Neural cell (in vitro differentiated cells): ENCODE measurements at regions not wholly inside any gene's neighbourhood (a gene's known extent, or its start where the extent isn't known, plus 50 kb on each side); places are given as distances from the start of the nearest gene placed in this dataset.

Experiments
- H2AFZ ChIP-seq: fragments of 200-600, 300-800 bp; sonication (generic), shearing (Covaris generic); 2 replicates; pipeline ENCODE4 v1.6.0; 2014; ENCODE audit warnings: low read depth, mild to moderate bottlenecking, antibody characterized with exemption, low read length, moderate library complexity
- H3F3A ChIP-seq: fragments of 200-600 bp; shearing (Covaris generic); 2 replicates; pipeline ENCODE4 v1.6.1; 2016; ENCODE audit warnings: mild to moderate bottlenecking, moderate library complexity, mixed read lengths, antibody characterized with exemption, low read length; ENCODE audit not compliant: insufficient read depth, poor library complexity, severe bottlenecking
- H3K27ac ChIP-seq: fragments of 200-600, 300-800 bp; sonication (generic), shearing (Covaris generic); 2 replicates; pipeline ENCODE4 v1.5.1; 2014; ENCODE audit warnings: mild to moderate bottlenecking, low read length, moderate library complexity
- H3K27me3 ChIP-seq: fragments of 300-800, 200-600 bp; sonication (generic), shearing (Covaris generic); 2 replicates; pipeline ENCODE4 v1.6.0; 2014; ENCODE audit warnings: mild to moderate bottlenecking, low read depth, low read length, moderate library complexity; ENCODE audit not compliant: insufficient read depth
- H3K36me3 ChIP-seq: fragments of 300-800, 200-600 bp; sonication (generic), shearing (Covaris generic); 2 replicates; pipeline ENCODE4 v1.5.1; 2014; ENCODE audit warnings: mild to moderate bottlenecking, antibody characterized with exemption, low read length, moderate library complexity; ENCODE audit not compliant: insufficient read depth
- H3K4me2 ChIP-seq: fragments of 300-800, 200-600 bp; sonication (generic), shearing (Covaris generic); 2 replicates; pipeline ENCODE4 v1.6.0; 2014; ENCODE audit warnings: mild to moderate bottlenecking, low read length
- H3K4me3 ChIP-seq: fragments of 300-800, 200-600 bp; sonication (generic), shearing (Covaris generic); 2 replicates; pipeline ENCODE4 v1.5.1; 2014; ENCODE audit warnings: mild to moderate bottlenecking, low read length, moderate library complexity
- H3K79me2 ChIP-seq: fragments of 200-600 bp; shearing (Covaris generic); replicated peaks from 2 replicates; pipeline ENCODE4 v1.6.0; 2014; ENCODE audit warnings: mild to moderate bottlenecking, low read length, moderate library complexity; ENCODE audit not compliant: insufficient read depth
- H3K9ac ChIP-seq: fragments of 300-800, 200-600 bp; sonication (generic), shearing (Covaris generic); 2 replicates; pipeline ENCODE4 v1.6.1; 2016; ENCODE audit warnings: mild to moderate bottlenecking, low read length, mixed read lengths
- H3K9me2 ChIP-seq: fragments of 200-600 bp; shearing (Covaris generic); 2 replicates; pipeline ENCODE4 v1.6.1; 2016; ENCODE audit warnings: mild to moderate bottlenecking, low read length, mixed read lengths; ENCODE audit not compliant: insufficient read depth
- H3K9me3 ChIP-seq: fragments of 200-600, 300-800 bp; sonication (generic), shearing (Covaris generic); 2 replicates; pipeline ENCODE4 v1.6.1; 2016; ENCODE audit warnings: mild to moderate bottlenecking, mixed run types, low read length, moderate library complexity, mixed read lengths
- H4K20me1 ChIP-seq: fragments of 200-600 bp; shearing (Covaris generic); 2 replicates; pipeline ENCODE4 v1.6.1; 2016; ENCODE audit warnings: mild to moderate bottlenecking, mixed run types; ENCODE audit not compliant: insufficient read depth
- CTCF ChIP-seq: fragments of 450-650 bp; IDR thresholded peaks from 2 replicates; pipeline ENCODE4 v1.5.1; 2014; ENCODE audit warnings: antibody characterized with exemption, mild to moderate bottlenecking, moderate library complexity; ENCODE audit not compliant: poor library complexity, severe bottlenecking
- EP300 ChIP-seq: fragments of 450-650 bp; conservative IDR thresholded peaks from 2 replicates; pipeline ENCODE4 v1.6.1; 2014; ENCODE audit warnings: antibody characterized with exemption, mild to moderate bottlenecking, moderate library complexity; ENCODE audit not compliant: poor library complexity, severe bottlenecking
- EZH2 ChIP-seq: fragments of 200-600, 300-800 bp; shearing (Covaris generic), sonication (generic); IDR thresholded peaks from 2 replicates; pipeline ENCODE4 v1.6.1; 2014; ENCODE audit warnings: antibody characterized with exemption, low read length, borderline replicate concordance, mild to moderate bottlenecking; ENCODE audit not compliant: insufficient read depth, poor library complexity, severe bottlenecking
- MXI1 ChIP-seq: fragments of 450-650 bp; conservative IDR thresholded peaks from 2 replicates; pipeline ENCODE4 v1.6.1; 2014; ENCODE audit warnings: antibody characterized with exemption, mild to moderate bottlenecking; ENCODE audit not compliant: poor library complexity, severe bottlenecking
- POLR2AphosphoS5 ChIP-seq: IDR thresholded peaks from 2 replicates; pipeline ENCODE4 v1.6.1; 2012
- RAD21 ChIP-seq: fragments of 450-650 bp; conservative IDR thresholded peaks from 2 replicates; pipeline ENCODE4 v1.6.1; 2014; ENCODE audit warnings: antibody characterized with exemption, mild to moderate bottlenecking, moderate library complexity
- REST ChIP-seq: IDR thresholded peaks from 2 replicates; pipeline ENCODE4 v1.6.1; 2012; ENCODE audit warnings: borderline replicate concordance
- SMC3 ChIP-seq: fragments of 450-650 bp; conservative IDR thresholded peaks from 2 replicates; pipeline ENCODE4 v1.6.1; 2014; ENCODE audit warnings: antibody characterized with exemption, mild to moderate bottlenecking, moderate library complexity; ENCODE audit not compliant: poor library complexity
- TAF1 ChIP-seq: IDR thresholded peaks from 2 replicates; pipeline ENCODE4 v1.6.1; 2012; ENCODE audit warnings: low read depth

- Histone ChIP-seq H3K9me3 (no peaks in the 10 kb centered on the region), H3K27me3 (no peaks in the 10 kb centered on the region), H4K20me1 (no peaks in the 10 kb centered on the region), H3F3A (no peaks in the 10 kb centered on the region), H3K9me2 (no peaks in the 10 kb centered on the region), H3K9ac (no peak overlapping the region), H2AFZ (no peak overlapping the region), H3K79me2 (no peaks in the 10 kb centered on the region), H3K4me2 (no peak overlapping the region), H3K36me3 (no peaks in the 10 kb centered on the region), H3K27ac (no peak overlapping the region), H3K4me3 (no peak overlapping the region)
- TF ChIP-seq REST, result no peak
- no peak for TF ChIP-seq MXI1
- no peak for TF ChIP-seq EP300
- TF ChIP-seq EZH2, result no peak
- no peak for TF ChIP-seq POLR2AphosphoS5
- no peak for TF ChIP-seq CTCF
- no peak for TF ChIP-seq RAD21
- no peak for TF ChIP-seq TAF1
- no peak for TF ChIP-seq SMC3
These were observed 725.3 kb upstream of the NCAM2 start for GRCh38 chr21:20272791-20273362.

- no peaks in the 10 kb centered on the region for H3K27me3 ChIP-seq
- no peak overlapping the region for H3K4me2 ChIP-seq
- no peak overlapping the region for H3K27ac ChIP-seq
- no peak overlapping the region for H3K4me3 ChIP-seq
- no peak overlapping the region for H2AFZ ChIP-seq
- H4K20me1 ChIP-seq, result no peaks in the 10 kb centered on the region
- H3K9ac ChIP-seq, result no peak overlapping the region
- TF ChIP-seq TAF1 (no peak), CTCF (no peak), POLR2AphosphoS5 (no peak), RAD21 (no peak), SMC3 (no peak), MXI1 (no peak), REST (no peak), EZH2 (no peak), EP300 (no peak)
- no peaks in the 10 kb centered on the region for H3K9me3 ChIP-seq
- H3K9me2 ChIP-seq, result no peaks in the 10 kb centered on the region
- no peaks in the 10 kb centered on the region for H3K36me3 ChIP-seq
- no peaks in the 10 kb centered on the region for H3K79me2 ChIP-seq
- no peaks in the 10 kb centered on the region for H3F3A ChIP-seq
These were observed 721.8 kb upstream of the NCAM2 start for GRCh38 chr21:20276377-20276776.
